DMS153 treated with DMSO at 0.1 percent for 48 hours (cell line): ENCODE measurements at regions not wholly inside any gene's neighbourhood (a gene's known extent, or its start where the extent isn't known, plus 50 kb on each side); places are given as distances from the start of the nearest gene placed in this dataset.
"Not testable (repeated sequence)": the region's sequence is repeated elsewhere in the genome, so short reads cannot be mapped to it uniquely, and the experiment has no call there.

Source experiments
- DNase-seq: peaks from one replicate; lab custom pipeline; 2025; ENCODE audit not compliant: unreplicated experiment; lab: John Stamatoyannopoulos, UW

- no peak for DNase-seq
These were observed 477.6 kb downstream of the XYLT1 start for GRCh38 chr16:16992975-16993765.

- no peak for DNase-seq
These were observed 475.9 kb downstream of the XYLT1 start for GRCh38 chr16:16994831-16995230.

GRCh38 chr16:16996827-16997226, 473.9 kb downstream of the XYLT1 start:
- no peak for DNase-seq

- DNase-seq = no peak
These were observed 473.4 kb downstream of the XYLT1 start for GRCh38 chr16:16997349-16997748.

GRCh38 chr16:17001471-17001870, 469.3 kb downstream of the XYLT1 start:
- DNase-seq = no peak

- DNase-seq = no peak
These were observed 468.2 kb downstream of the XYLT1 start for GRCh38 chr16:17002565-17002964.

- DNase-seq = not testable (repeated sequence)
These were observed 464.8 kb downstream of the XYLT1 start for GRCh38 chr16:17005963-17006362.

- DNase-seq = no peak
These were observed 459.0 kb downstream of the XYLT1 start for GRCh38 chr16:17011712-17012111.

- DNase-seq = no peak
These were observed 457.7 kb downstream of the XYLT1 start for GRCh38 chr16:17013038-17013437.

GRCh38 chr16:17014484-17015121, 456.2 kb downstream of the XYLT1 start:
- no peak for DNase-seq

- DNase-seq = no peak
These were observed 455.1 kb downstream of the XYLT1 start for GRCh38 chr16:17015702-17016101.

GRCh38 chr16:17017442-17017841, 453.3 kb downstream of the XYLT1 start:
- no peak for DNase-seq

GRCh38 chr16:17018585-17018939, 452.2 kb downstream of the XYLT1 start:
- DNase-seq = no peak

- DNase-seq = no peak
These were observed 451.4 kb downstream of the XYLT1 start for GRCh38 chr16:17019366-17019765.

- DNase-seq = no peak
These were observed 447.2 kb downstream of the XYLT1 start for GRCh38 chr16:17023606-17024005.

- no peak for DNase-seq
These were observed 446.2 kb downstream of the XYLT1 start for GRCh38 chr16:17024514-17024913.

- DNase-seq = no peak
These were observed 444.0 kb downstream of the XYLT1 start for GRCh38 chr16:17026600-17027242.

GRCh38 chr16:17027488-17028129, 443.2 kb downstream of the XYLT1 start:
- no peak for DNase-seq

GRCh38 chr16:17029602-17030350, 441.0 kb downstream of the XYLT1 start:
- DNase-seq = no peak

GRCh38 chr16:17031484-17032268, 439.1 kb downstream of the XYLT1 start:
- no peak for DNase-seq
